Activated CD4-positive, alpha-beta T cell treated with anti-CD3 and anti-CD28 coated beads for 36 hours (primary cell): ENCODE measurements at regions not wholly inside any gene's neighbourhood (a gene's known extent, or its start where the extent isn't known, plus 50 kb on each side); places are given as distances from the start of the nearest gene placed in this dataset.

ENCODE experiments used
- ATAC-seq: fragments of 200-7000 bp; cut with Tn5 transposase; one replicate; pipeline ENCODE4 v1.10.0; 2021; ENCODE audit warnings: mild to moderate bottlenecking, moderate library complexity
- CTCF ChIA-PET: fragments of 350-600 bp; sonication (Branson Sonifier 250); formaldehyde crosslinking; loops from one replicate; lab custom pipeline; 2021; ENCODE audit warnings: antibody characterized with exemption; lab: Charles Lee
- POLR2A ChIA-PET: fragments of 350-600 bp; sonication (Branson Sonifier 250); formaldehyde crosslinking; loops from one replicate; lab custom pipeline; 2021; ENCODE audit warnings: antibody characterized with exemption, inconsistent platforms; lab: Charles Lee
- DNase-seq: peaks from one replicate; pipeline ENCODE4 v3.0.0-alpha.2; 2020
- H3K27ac Mint-ChIP-seq: one replicate; pipeline ENCODE4 v1.8.0; 2021; ENCODE audit warnings: mixed read lengths
- H3K27me3 Mint-ChIP-seq: one replicate; pipeline ENCODE4 v1.8.0; 2021; ENCODE audit warnings: mixed read lengths
- H3K36me3 Mint-ChIP-seq: one replicate; pipeline ENCODE4 v1.8.0; 2021; ENCODE audit warnings: low read depth, mixed read lengths
- H3K4me1 Mint-ChIP-seq: one replicate; pipeline ENCODE4 v1.8.0; 2021; ENCODE audit warnings: mixed read lengths
- H3K4me3 Mint-ChIP-seq: one replicate; pipeline ENCODE4 v1.8.0; 2021; ENCODE audit warnings: mild to moderate bottlenecking, moderate library complexity, mixed read lengths
- H3K9me3 Mint-ChIP-seq: one replicate; pipeline ENCODE4 v1.8.0; 2021; ENCODE audit warnings: low read depth, mixed read lengths
- intact Hi-C, 2 experiments: fragments of 100-400 bp; cut with DNase I in 1 of 2; cut with micrococcal nuclease in 1 of 2; formaldehyde crosslinking; loops; one replicate each; pipeline versions ENCODE4 v1.14.2 to v1.15.1; 2022 to 2024; cut with DNase I, micrococcal nuclease

DNA sequence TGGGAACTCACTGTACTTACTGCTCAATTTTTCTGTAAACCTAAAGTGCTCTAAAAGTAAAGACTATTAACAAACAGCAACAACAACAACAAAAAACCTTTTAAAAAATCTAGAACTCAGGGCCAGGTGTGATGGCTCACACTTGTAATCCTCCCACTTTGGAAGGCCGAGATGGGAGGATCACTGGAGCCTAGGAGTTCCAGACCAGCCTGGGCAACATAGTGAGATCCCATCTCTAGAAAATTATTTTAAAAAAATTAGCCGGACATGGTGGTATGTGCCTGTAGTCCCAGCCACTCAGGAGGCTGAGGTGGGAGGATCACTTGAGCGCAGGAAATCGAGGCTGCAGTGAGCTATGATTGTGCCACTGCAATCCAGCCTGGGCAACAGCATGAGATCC, 161.8 kb downstream of the NUP210 start:
- ATAC-seq (no peak), DNase-seq (no peak)
- Mint-ChIP-seq H3K4me1 (peaks cover 9% of the 10 kb centered on the region), H3K9me3 (no peaks in the 10 kb centered on the region), H3K27me3 (no peaks in the 10 kb centered on the region), H3K27ac (no peak overlapping the region), H3K36me3 (no peaks in the 10 kb centered on the region), H3K4me3 (no peak overlapping the region)
- POLR2A ChIA-PET, result no interaction called here
- intact Hi-C loops, result no loop called here
- CTCF ChIA-PET, result interaction anchor here (1.0 kb wide), 1 partner anchor 21 kb away, joined by 4 read pairs; no protein-coding TSS in a partner anchor

DNA sequence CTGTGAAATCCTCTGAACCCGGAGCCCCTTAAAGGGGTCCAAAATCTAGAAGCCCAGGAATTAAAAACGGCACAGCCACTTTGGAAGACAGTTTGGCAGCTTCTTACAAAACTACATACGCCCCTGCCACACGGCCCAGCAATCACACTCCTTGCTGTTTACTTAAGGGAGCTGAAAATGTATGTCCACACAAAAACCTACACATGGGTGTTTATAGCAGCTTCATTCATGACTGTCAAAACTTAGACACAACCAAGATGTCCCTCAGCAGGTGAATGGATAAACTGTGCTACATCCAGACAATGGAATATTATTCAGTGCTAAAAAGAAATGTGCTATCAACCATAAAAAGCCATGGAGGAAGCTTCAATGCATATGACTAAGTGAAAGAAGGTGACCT, 162.5 kb downstream of the NUP210 start:
- Mint-ChIP-seq H3K9me3 (no peaks in the 10 kb centered on the region), H3K27me3 (no peaks in the 10 kb centered on the region), H3K4me1 (peaks cover 5% of the 10 kb centered on the region), H3K36me3 (no peaks in the 10 kb centered on the region), H3K4me3 (no peak overlapping the region), H3K27ac (no peak overlapping the region)
- ChIA-PET POLR2A (interaction anchor here (0.9 kb wide), 1 partner anchor 83 kb away, joined by 5 read pairs; no protein-coding TSS in a partner anchor), CTCF (interaction anchor here (1.0 kb wide), 1 partner anchor 21 kb away, joined by 4 read pairs; no protein-coding TSS in a partner anchor)
- ATAC-seq (no peak), DNase-seq (no peak)
- intact Hi-C loops, result no loop called here

DNA sequence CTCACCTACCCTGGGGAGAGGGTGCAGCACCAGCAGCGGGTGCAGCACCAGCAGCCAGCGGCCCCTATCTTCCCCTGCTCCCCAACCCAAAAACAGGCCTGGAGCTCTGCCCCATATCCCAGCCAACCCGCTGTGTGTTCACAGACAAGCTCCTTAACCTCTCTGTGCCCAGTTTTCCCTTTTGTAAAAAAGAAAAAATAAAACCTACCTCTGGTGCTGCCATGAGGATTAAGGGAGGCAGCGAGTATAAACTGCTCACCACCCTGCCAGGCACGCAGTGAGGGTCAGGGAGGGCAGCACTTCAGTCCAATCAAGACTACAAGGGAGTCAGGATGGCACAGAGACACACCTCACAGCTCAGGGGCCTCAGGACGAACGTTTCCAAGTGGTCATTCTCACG, 163.3 kb downstream of the NUP210 start:
- ATAC-seq (no peak), DNase-seq (no peak)
- no peaks in the 10 kb centered on the region for H3K36me3 Mint-ChIP-seq
- no peaks in the 10 kb centered on the region for H3K4me1 Mint-ChIP-seq
- CTCF ChIA-PET, result no interaction called here
- POLR2A ChIA-PET, result interaction anchor here (0.9 kb wide), 1 partner anchor 82 kb away, joined by 5 read pairs; no protein-coding TSS in a partner anchor
- no peaks in the 10 kb centered on the region for H3K27me3 Mint-ChIP-seq
- H3K9me3 Mint-ChIP-seq, result no peaks in the 10 kb centered on the region
- no peak overlapping the region for H3K27ac Mint-ChIP-seq
- H3K4me3 Mint-ChIP-seq, result no peak overlapping the region
- intact Hi-C loops, result no loop called here

DNA sequence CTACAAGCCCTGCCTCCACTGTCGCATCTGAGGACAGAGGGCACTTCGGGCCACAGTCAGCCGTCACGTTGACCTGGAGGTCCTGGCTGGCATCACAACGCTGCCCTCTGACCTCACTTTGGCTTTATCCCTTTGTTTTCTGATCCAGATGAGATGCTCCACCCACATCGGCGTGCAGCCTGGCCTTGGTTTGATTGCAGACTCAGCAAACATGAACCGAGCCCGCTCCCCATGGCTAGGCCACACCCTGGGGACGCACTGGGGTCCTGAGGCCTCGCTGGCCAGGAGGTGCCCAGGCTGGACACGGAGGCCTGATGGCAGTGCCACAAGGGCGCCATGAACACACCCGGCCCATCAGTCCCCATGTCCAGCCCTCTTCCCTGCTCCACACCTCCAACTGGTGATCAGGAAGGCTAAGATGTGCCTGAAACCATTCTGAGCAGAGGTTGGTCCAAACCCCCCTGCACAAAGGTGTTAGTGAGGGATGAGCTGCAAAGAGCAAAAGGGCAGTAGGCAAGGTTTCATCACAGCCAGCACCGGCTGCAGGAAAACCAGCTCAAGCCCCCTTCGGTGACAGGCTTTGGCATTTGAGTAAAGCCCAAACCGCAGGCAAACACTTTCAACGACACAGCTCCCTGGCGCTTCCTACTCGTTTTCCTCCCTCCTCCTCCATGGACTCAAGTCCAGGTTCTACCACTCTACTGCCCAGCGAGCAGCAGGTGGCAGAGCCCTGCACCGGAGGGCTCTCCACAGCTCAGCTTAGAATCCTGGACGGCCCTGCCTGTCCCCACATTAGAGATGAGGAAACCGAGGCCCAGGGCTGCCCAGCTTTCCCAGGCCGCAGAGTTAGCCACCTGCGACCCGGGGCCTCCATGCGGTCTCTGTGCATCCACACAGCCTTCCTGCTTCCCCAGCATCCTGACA, 165.8 kb downstream of the NUP210 start:
- POLR2A ChIA-PET, result interaction anchor here (0.6 kb wide), 1 partner anchor 265 kb away, joined by 3 read pairs; no protein-coding TSS in a partner anchor
- Mint-ChIP-seq H3K36me3 (no peaks in the 10 kb centered on the region), H3K27ac (no peak overlapping the region), H3K4me1 (no peaks in the 10 kb centered on the region), H3K9me3 (no peaks in the 10 kb centered on the region), H3K27me3 (no peaks in the 10 kb centered on the region), H3K4me3 (no peak overlapping the region)
- DNase-seq (no peak), ATAC-seq (no peak)
- intact Hi-C loops, result no loop called here
- CTCF ChIA-PET, result interaction anchor here (1.0 kb wide), 1 partner anchor 11 kb away, joined by 3 read pairs; no protein-coding TSS in a partner anchor

DNA sequence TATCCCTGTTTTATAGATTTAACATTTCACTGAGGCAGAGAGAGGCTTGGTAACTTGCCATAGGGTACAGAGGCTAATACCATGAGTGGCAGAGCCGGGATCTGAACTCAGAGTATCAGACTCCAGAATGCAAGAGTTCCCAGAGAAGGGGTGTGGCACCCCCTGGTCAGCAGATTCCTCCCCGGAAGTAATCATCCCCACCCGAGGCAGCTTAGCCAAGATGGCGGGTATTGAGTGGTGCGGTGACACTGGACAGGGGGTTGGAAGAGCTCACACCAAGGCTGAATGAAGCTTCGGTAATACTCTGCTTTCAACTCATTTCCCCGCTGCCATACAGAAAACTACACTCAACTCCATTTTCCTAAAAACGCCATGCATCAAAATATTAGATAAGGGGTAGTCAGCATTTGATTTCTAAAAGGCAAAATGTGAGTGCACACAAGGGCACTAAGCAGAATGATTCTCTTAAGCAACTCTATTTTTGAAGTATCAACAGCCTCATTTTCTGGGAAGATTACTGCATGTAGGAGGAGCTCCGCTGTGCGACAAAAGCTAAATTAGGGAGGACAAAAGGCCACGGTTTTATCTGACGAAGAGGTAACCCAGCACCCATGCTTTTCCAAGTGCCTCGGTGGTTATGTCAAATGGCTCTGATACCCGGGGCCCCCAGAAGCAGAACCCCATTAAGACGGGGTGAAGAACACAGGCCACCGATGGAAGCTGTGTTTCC, 166.7 kb downstream of the NUP210 start:
- DNase-seq (no peak), ATAC-seq (no peak)
- intact Hi-C loops, result no loop called here
- ChIA-PET CTCF (no interaction called here), POLR2A (no interaction called here)
- Mint-ChIP-seq H3K9me3 (no peaks in the 10 kb centered on the region), H3K4me1 (no peaks in the 10 kb centered on the region), H3K27me3 (no peaks in the 10 kb centered on the region), H3K36me3 (no peaks in the 10 kb centered on the region), H3K27ac (no peak overlapping the region), H3K4me3 (no peak overlapping the region)

DNA sequence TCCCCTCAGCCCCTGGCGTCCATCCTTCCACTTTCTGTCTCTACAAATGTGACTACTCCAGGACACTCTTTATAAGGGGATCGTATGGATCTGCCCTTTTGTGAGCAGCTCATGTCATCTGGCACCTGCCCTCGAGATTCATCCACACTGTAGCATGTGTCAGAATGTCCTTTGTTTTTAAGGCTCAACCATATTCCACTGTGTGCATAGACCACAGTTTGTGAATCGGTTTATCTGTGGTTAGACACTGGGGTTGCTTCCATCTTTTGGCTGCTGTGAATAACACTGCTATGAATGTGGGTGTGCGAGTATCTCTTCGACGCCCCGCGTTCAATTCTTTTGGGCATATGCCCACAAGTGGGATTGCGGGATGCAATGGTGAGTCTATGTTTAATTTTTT, 167.9 kb downstream of the NUP210 start:
- ChIA-PET POLR2A (no interaction called here), CTCF (interaction anchor here (0.6 kb wide), 1 partner anchor 162 kb away, joined by 3 read pairs; no protein-coding TSS in a partner anchor)
- Mint-ChIP-seq H3K27me3 (no peaks in the 10 kb centered on the region), H3K36me3 (no peaks in the 10 kb centered on the region), H3K4me3 (no peak overlapping the region), H3K9me3 (no peaks in the 10 kb centered on the region), H3K4me1 (no peaks in the 10 kb centered on the region), H3K27ac (no peak overlapping the region)
- no peak for ATAC-seq
- intact Hi-C loops, result no loop called here
- no peak for DNase-seq

DNA sequence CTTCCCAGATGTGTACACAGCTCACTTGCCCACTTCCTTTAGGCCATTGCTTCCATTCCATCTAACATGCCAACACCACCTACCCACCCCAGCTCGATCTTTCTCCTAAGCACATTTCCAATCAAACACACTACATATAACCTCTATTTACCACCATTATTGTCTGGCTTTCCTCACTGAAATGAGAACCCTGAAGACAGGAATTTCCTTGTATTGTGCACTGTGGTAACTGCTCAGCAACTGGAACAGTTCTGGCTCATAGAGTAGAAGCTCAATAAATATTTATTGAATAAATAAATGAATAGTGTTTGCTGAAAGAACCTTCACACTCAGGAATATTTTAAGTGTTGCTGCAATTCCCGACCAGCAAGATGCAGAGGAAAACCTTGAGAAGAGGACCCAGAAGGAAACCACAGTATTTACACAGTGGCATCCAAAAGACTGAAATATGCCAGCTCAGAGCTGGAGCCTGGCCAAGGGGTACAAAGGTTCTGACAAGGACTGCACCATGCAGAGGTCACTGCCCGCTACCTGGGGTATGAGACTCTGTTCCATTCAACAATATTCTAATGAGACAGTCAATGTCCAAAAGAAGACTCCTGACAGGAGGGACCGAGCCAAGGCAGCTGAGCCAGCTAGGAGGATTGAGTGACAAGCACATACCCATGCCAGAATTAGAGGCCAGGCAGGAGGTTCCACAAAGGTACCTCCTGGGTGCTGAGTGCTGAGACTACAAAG, 168.8 kb downstream of the NUP210 start:
- ChIA-PET POLR2A (no interaction called here), CTCF (no interaction called here)
- ATAC-seq (no peak), DNase-seq (no peak)
- H3K4me1 Mint-ChIP-seq, result no peaks in the 10 kb centered on the region
- no peak overlapping the region for H3K4me3 Mint-ChIP-seq
- no peak overlapping the region for H3K27ac Mint-ChIP-seq
- no peaks in the 10 kb centered on the region for H3K9me3 Mint-ChIP-seq
- H3K27me3 Mint-ChIP-seq, result no peaks in the 10 kb centered on the region
- H3K36me3 Mint-ChIP-seq, result no peaks in the 10 kb centered on the region
- intact Hi-C loops, result no loop called here

DNA sequence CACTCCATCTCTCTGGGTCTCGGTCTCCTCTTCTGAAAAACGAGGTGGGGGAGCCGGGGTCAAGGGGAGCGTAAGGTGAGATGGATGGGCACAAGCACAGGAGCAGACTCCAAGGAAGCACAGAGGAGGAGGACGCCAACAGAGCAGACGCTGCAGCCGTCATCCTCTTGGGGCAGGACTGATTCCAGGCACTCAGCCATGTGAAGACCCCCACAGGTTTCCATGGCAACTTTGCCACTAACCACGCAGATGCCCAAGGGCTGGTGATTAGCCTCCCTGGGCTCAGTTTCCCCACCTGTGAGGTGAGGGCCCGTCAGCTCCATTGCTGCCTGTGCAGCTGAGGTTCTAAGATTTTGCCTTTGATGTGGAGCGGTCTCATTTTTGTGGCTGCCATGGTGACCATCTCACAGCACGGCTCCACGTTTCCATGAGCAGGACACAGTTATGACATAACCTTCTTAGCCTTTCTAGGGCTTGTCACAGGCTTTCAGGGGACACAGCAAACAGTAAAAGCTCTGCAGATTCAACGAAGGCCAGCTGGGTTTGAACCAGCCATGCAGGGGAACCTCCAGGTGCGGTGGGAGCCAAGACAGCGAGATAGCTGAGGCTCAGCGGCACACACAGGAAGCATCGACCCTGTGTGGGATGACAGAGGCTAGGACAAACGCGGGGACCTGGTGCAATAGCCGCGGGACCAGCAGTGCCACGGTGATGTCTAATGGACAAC, 170.3 kb downstream of the NUP210 start:
- Mint-ChIP-seq H3K27ac (no peak overlapping the region), H3K27me3 (no peaks in the 10 kb centered on the region), H3K4me1 (no peaks in the 10 kb centered on the region), H3K36me3 (no peaks in the 10 kb centered on the region), H3K9me3 (no peaks in the 10 kb centered on the region), H3K4me3 (no peak overlapping the region)
- ATAC-seq (no peak), DNase-seq (no peak)
- intact Hi-C loops, result no loop called here
- POLR2A ChIA-PET, result interaction anchor here (0.6 kb wide), 1 partner anchor 52 kb away, joined by 4 read pairs; no protein-coding TSS in a partner anchor
- CTCF ChIA-PET, result no interaction called here

DNA sequence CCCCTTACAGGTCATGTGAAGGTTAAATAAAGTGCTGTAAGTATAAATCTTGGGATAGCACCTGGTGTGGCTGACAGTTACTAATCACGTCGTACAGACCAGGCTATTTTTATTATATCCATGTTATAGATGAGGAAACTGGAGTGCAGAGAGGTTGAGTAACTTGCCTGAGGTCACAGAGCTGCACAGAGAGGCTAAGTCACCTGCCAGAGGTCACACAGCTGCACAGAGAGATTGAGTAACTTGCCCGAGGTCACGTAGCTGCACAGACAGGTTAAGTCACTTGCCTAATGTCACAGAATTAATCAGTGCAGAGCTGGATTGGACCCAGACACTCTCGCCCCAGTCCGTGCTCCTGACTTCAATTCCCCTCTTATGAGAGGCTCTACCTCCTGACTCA, 171.5 kb downstream of the NUP210 start:
- ChIA-PET POLR2A (no interaction called here), CTCF (interaction anchor here (0.7 kb wide), 1 partner anchor 102 kb away, joined by 4 read pairs; no protein-coding TSS in a partner anchor)
- DNase-seq, result no peak
- Mint-ChIP-seq H3K4me3 (no peak overlapping the region), H3K9me3 (no peaks in the 10 kb centered on the region), H3K27ac (no peak overlapping the region), H3K36me3 (no peaks in the 10 kb centered on the region), H3K4me1 (no peaks in the 10 kb centered on the region), H3K27me3 (no peaks in the 10 kb centered on the region)
- intact Hi-C loops, result no loop called here
- ATAC-seq, result no peak

DNA sequence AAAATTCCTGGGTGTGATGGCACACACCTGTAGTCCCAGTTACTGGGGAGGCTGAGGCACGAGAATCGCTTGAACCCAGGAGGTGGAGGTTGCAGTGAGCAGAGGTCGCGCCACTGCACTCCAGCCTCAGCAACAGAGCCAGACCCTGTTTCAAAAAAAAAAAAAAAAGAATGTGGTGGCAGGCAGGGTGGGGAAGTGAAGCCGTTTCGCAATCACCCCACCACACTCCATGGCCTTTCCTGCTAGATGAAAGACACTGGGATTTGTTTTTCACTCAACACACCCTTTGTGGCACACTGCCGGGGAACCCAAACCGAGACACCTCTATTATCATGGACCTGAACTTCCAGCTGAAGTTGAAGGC, 172.4 kb upstream of the IQSEC1 start:
- intact Hi-C loops, result no loop called here
- CTCF ChIA-PET, result no interaction called here
- no peak for ATAC-seq

More for the DNA sequence above, 172.4 kb upstream of the IQSEC1 start:
- Mint-ChIP-seq H3K9me3 (no peaks in the 10 kb centered on the region), H3K4me3 (no peak overlapping the region), H3K4me1 (no peaks in the 10 kb centered on the region), H3K36me3 (no peaks in the 10 kb centered on the region), H3K27ac (no peak overlapping the region), H3K27me3 (no peaks in the 10 kb centered on the region)
- POLR2A ChIA-PET, result interaction anchor here (0.6 kb wide), 1 partner anchor 293 kb away, joined by 3 read pairs; no protein-coding TSS in a partner anchor
- no peak for DNase-seq
